HCT116 (cell line): ENCODE measurements at regions not wholly inside any gene's neighbourhood (a gene's known extent, or its start where the extent isn't known, plus 50 kb on each side); places are given as distances from the start of the nearest gene placed in this dataset.

Experiments
- CTCF ChIP-seq, 3 experiments: fragments of 200-600 bp in 1 of 3; sonication (generic) in 1 of 3; IDR thresholded peaks in 2 of 3; conservative IDR thresholded peaks in 1 of 3; 2 replicates each; pipeline ENCODE4 v1.5.1; 2012 to 2017; ENCODE audit warnings: low read depth in 2 of 3, low read length in 2 of 3, antibody characterized with exemption in 1 of 3, borderline replicate concordance in 1 of 3, control low read depth in 1 of 3, mild to moderate bottlenecking in 1 of 3, mixed read lengths in 1 of 3, mixed run types in 1 of 3, moderate library complexity in 1 of 3; ENCODE audit not compliant: insufficient read depth in 1 of 3
- EZH2 ChIP-seq: fragments of 200-600 bp; sonication (generic); IDR thresholded peaks from 2 replicates; pipeline ENCODE4 v1.6.1; 2017; ENCODE audit warnings: antibody characterized with exemption, mixed run types
- EZH2phosphoT487 ChIP-seq: fragments of 200-600 bp; IDR thresholded peaks from 2 replicates; pipeline ENCODE4 v1.6.1; 2018; ENCODE audit warnings: antibody characterized with exemption, borderline replicate concordance
- POLR2A ChIP-seq: IDR thresholded peaks from 2 replicates; pipeline ENCODE4 v1.7.0; 2011; ENCODE audit warnings: borderline replicate concordance; ENCODE audit not compliant: insufficient read depth, insufficient read length; ENCODE audit errors: extremely low read depth
- POLR2AphosphoS5 ChIP-seq: IDR thresholded peaks from 2 replicates; pipeline ENCODE4 v1.6.1; 2011; ENCODE audit warnings: mild to moderate bottlenecking, low read depth, low read length, moderate library complexity
- REST ChIP-seq: IDR thresholded peaks from 2 replicates; pipeline ENCODE4 v1.6.1; 2012; ENCODE audit warnings: low read depth
- YY1 ChIP-seq: IDR thresholded peaks from 2 replicates; pipeline ENCODE4 v1.6.1; 2011; ENCODE audit warnings: low read length, low read depth, moderate library complexity, mild to moderate bottlenecking; ENCODE audit not compliant: insufficient replicate concordance; ENCODE audit errors: extremely low read depth

GRCh38 chrX:128818690-128819089 is 704.6 kb downstream of the SMARCA1 start:
- TF ChIP-seq CTCF (IDR thresholded peaks at IDR 0.05 in 2 of 3, conservative IDR thresholded peaks at IDR 0.05 in 1 of 3; ENCODE audit: borderline replicate concordance in 1 of 3, insufficient read depth in 1 of 3, low read depth in 2 of 3, low read length in 2 of 3) (no peak), EZH2 (no peak), POLR2AphosphoS5 (no peak), EZH2phosphoT487 (no peak), REST (no peak), POLR2A (no peak), YY1 (no peak)
